GM18867 (cell line): ENCODE measurements at regions not wholly inside any gene's neighbourhood (a gene's known extent, or its start where the extent isn't known, plus 50 kb on each side); places are given as distances from the start of the nearest gene placed in this dataset.

ENCODE experiments used
- ATAC-seq: cut with Tn5 transposase; IDR thresholded peaks from one replicate; pipeline ENCODE4 v1.9.1; 2021; ENCODE audit warnings: mild to moderate bottlenecking, moderate library complexity; ENCODE audit not compliant: unreplicated experiment

- ATAC-seq: no peak
These were observed 67.2 kb upstream of the SNX9 start for GRCh38 chr6:157755746-157756411.

- peak; percentile 39 for ATAC-seq
These were observed 66.2 kb upstream of the SNX9 start for GRCh38 chr6:157756708-157757429.

GRCh38 chr6:157757430-157758403 is 65.3 kb upstream of the SNX9 start:
- no peak for ATAC-seq

GRCh38 chr6:157758516-157759023 is 64.5 kb upstream of the SNX9 start:
- no peak for ATAC-seq

GRCh38 chr6:157759028-157759427 is 64.0 kb upstream of the SNX9 start:
- no peak for ATAC-seq

GRCh38 chr6:157760137-157760536 is 62.9 kb upstream of the SNX9 start:
- ATAC-seq: no peak

GRCh38 chr6:157760589-157761330 is 62.3 kb upstream of the SNX9 start:
- peak; percentile 10 for ATAC-seq

GRCh38 chr6:157761331-157761921 is 61.6 kb upstream of the SNX9 start:
- ATAC-seq: peak; percentile 48

- no peak for ATAC-seq
These were observed 61.1 kb upstream of the SNX9 start for GRCh38 chr6:157761926-157762325.

GRCh38 chr6:157762636-157763035 is 60.4 kb upstream of the SNX9 start:
- ATAC-seq: no peak

GRCh38 chr6:157763129-157763903 is 59.7 kb upstream of the SNX9 start:
- ATAC-seq: no peak

GRCh38 chr6:157763904-157764177 is 59.2 kb upstream of the SNX9 start:
- peak; percentile 15 for ATAC-seq

GRCh38 chr6:157764178-157765068 is 58.6 kb upstream of the SNX9 start:
- peak; percentile 58 for ATAC-seq

- ATAC-seq: no peak
These were observed 55.9 kb upstream of the SNX9 start for GRCh38 chr6:157766901-157767774.

GRCh38 chr6:157767775-157768156 is 55.3 kb upstream of the SNX9 start:
- no peak for ATAC-seq

- peak; percentile 39 for ATAC-seq
These were observed 54.7 kb upstream of the SNX9 start for GRCh38 chr6:157768304-157768703.

GRCh38 chr6:157768863-157769551 is 54.0 kb upstream of the SNX9 start:
- no peak for ATAC-seq
